ENCODE measurements at regions not wholly inside any gene's neighbourhood (a gene's known extent, or its start where the extent isn't known, plus 50 kb on each side); places are given as distances from the start of the nearest gene placed in this dataset.

DNA sequence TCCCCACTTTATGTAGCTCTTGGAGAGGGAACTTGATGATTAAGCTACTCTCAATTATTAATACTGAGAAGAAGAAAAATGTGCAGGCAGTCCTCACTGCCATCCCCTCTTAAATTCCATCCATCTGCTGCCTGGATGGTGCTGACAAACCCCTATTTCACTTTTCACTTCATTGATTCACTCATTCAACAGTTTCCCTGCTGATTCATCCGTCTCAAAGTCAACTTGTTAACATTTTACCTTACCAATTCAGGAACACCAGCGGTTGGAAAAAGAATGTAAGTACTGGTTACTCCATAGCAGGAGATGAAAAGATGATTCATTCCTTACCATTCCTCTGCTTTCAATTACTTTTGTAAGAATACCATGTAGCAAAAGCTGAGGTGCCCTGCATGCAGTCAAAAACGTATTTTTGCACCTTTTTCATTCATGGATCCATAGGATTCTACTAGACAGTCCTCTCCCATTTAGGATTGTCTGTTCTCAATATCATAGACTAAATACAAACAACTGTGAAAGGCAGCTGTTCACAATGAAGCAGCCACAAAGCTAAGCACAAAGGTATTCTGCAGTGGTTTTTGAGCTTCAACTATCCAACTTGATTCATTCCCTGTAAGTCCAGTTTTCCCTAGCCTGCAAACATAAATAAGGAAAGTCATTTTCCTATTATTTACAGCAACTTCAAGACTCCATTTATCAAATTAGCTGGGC is 262.0 kb downstream of the MREG start:
- Histone ChIP-seq H3K27me3 (peaks cover 57% of the 10 kb centered on the region), H3K4me3 (ENCODE audit: low read depth in 1 of 2, low read length in 1 of 2) (no peak overlapping the region), H3K36me3 (no peaks in the 10 kb centered on the region), H3K27ac (no peak overlapping the region), H3K9me3 (no peaks in the 10 kb centered on the region), H3K4me1 (ENCODE audit: control insufficient read depth in 1 of 2, insufficient read depth in 1 of 2, low read depth in 1 of 2, low read length in 1 of 2) (no peaks in the 10 kb centered on the region)
- TF ChIP-seq, protein P1, sequence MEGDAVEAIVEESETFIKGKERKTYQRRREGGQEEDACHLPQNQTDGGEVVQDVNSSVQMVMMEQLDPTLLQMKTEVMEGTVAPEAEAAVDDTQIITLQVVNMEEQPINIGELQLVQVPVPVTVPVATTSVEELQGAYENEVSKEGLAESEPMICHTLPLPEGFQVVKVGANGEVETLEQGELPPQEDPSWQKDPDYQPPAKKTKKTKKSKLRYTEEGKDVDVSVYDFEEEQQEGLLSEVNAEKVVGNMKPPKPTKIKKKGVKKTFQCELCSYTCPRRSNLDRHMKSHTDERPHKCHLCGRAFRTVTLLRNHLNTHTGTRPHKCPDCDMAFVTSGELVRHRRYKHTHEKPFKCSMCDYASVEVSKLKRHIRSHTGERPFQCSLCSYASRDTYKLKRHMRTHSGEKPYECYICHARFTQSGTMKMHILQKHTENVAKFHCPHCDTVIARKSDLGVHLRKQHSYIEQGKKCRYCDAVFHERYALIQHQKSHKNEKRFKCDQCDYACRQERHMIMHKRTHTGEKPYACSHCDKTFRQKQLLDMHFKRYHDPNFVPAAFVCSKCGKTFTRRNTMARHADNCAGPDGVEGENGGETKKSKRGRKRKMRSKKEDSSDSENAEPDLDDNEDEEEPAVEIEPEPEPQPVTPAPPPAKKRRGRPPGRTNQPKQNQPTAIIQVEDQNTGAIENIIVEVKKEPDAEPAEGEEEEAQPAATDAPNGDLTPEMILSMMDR (IDR thresholded peaks at IDR 0.05): no peak

DNA sequence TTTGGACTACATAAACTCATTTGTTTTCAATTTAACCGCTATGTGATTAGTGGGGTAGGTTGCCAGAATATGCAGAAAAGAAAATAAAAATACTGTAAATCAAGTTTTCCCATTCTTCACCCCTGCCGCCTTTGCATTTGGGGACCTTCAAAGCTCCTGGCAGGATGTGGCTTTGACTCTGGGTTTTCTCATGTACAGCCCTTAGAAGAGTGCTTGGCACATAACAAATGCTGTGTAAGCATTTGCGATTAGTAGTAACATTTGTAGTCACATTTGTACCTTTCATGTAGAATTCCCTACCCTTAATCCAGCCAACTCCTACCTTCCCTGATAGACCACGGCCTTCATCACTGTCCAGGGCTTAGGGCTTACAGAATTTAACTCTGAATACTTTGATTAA is 262.6 kb downstream of the MREG start:
- H3K9me3 ChIP-seq: no peaks in the 10 kb centered on the region
- no peak overlapping the region for H3K27ac ChIP-seq
- H3K27me3 ChIP-seq: peaks cover 61% of the 10 kb centered on the region
- no peaks in the 10 kb centered on the region for H3K36me3 ChIP-seq
- TF ChIP-seq, protein P1 (IDR thresholded peaks at IDR 0.05): no peak
- no peak overlapping the region for H3K4me3 ChIP-seq (ENCODE audit: low read depth in 1 of 2, low read length in 1 of 2)
- H3K4me1 ChIP-seq (ENCODE audit: control insufficient read depth in 1 of 2, insufficient read depth in 1 of 2, low read depth in 1 of 2, low read length in 1 of 2): no peaks in the 10 kb centered on the region

DNA sequence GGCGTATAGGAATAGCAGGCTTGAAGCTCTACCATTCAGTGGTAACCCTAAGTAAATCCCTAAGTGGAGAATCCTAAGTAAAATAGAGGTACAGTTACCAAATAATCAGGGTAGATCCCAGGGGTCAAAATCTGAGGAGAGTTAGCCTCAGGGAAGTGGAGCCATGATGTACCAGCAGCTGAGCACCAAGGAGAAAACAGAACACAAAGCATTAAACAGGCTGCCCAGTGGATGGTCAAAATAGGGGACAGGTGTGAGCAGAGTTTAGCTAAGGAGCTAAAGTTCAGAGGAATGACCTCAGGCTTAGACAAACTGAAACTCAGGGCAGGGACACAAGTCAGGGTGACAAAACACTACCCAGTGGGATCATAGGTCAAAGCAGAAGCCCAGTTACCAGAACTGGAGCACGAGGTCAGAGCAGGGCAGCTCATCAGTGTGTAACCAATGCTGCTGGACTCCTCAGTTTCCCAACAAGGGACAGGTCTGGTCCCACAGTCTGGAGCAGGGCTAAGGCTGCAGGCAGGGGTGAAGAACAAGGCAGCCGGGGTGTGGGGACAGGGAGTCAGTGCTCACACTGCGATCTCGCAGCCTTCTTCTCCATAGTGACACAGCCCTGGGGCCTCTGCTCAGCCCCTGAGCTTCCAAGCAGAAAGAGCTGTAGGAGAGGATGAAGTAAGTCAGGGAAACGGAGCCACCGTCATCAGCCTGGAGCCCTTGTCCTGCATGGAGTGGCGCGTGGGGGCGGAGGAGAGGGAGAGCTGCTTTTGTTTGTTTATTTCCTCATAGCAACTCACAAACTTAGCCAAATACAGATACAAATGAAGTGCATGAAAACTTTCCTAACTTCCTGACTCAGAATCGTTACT is 264.0 kb downstream of the MREG start:
- TF ChIP-seq, protein P1 (IDR thresholded peaks at IDR 0.05): no peak

DNA sequence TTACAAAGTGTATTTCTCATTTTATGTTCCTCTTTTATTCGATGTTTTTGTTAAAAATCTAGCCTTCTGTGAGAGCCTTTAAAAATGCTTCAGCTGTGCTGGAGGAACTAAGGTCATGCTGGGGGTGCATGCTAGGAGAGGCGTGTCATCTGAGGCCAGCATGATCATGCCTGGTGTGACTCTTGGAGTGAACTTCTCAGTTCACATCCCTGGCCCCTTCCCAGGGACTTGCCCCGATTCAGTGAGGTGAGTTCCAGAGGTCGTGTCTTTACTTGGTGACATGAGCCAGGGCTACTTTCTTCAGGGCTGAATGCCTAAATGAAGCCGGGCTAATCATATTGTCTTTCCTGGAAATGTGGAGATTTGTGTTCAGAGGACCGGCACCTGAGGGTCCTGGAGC is 264.9 kb downstream of the MREG start:
- no peaks in the 10 kb centered on the region for H3K36me3 ChIP-seq
- no peaks in the 10 kb centered on the region for H3K9me3 ChIP-seq
- no peak overlapping the region for H3K27ac ChIP-seq
- no peak overlapping the region for H3K4me3 ChIP-seq (ENCODE audit: low read depth in 1 of 2, low read length in 1 of 2)
- H3K4me1 ChIP-seq (ENCODE audit: control insufficient read depth in 1 of 2, insufficient read depth in 1 of 2, low read depth in 1 of 2, low read length in 1 of 2): no peaks in the 10 kb centered on the region
- TF ChIP-seq, protein P1 (IDR thresholded peaks at IDR 0.05): no peak
- H3K27me3 ChIP-seq: peaks cover 65% of the 10 kb centered on the region

More for the DNA sequence above, 264.0 kb downstream of the MREG start:
- Histone ChIP-seq H3K4me1 (ENCODE audit: control insufficient read depth in 1 of 2, insufficient read depth in 1 of 2, low read depth in 1 of 2, low read length in 1 of 2) (no peaks in the 10 kb centered on the region), H3K36me3 (no peaks in the 10 kb centered on the region), H3K4me3 (ENCODE audit: low read depth in 1 of 2, low read length in 1 of 2) (no peak overlapping the region), H3K27ac (no peak overlapping the region), H3K27me3 (peaks cover 72% of the 10 kb centered on the region), H3K9me3 (no peaks in the 10 kb centered on the region)

DNA sequence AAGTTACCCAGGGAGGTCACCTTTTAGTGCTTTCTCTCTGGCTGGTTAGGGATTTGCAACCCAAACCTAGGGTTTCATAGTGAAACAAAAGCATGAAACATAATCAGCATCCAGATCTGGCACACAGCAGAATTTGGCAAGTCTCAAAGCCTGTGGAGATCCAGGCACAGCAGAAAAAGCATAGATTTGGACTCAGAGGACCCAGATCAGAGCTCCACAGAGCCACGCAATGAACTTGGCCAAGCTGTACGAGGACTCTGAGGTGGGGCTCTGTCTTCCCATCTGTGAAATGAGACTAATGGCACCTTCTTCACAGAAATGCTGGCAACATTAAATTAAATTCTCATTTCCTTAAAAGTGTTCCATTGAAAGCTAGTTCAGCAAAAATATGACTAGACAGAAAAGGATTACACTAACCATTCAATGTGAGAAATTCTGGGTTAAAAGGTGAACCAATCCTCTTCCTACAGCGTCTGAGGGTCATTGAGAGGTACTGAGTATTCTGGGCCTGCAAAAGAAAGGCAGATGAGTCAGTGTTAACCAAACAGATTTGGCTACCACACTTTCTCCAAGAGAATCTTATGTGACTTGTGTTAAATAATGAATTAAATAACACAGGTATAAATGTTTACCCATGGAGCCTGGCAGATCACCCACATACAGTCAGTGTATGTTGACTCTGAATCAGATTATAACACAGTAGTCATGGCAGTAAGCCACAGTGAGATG is 266.3 kb downstream of the MREG start:
- Histone ChIP-seq H3K36me3 (no peaks in the 10 kb centered on the region), H3K4me3 (ENCODE audit: low read depth in 1 of 2, low read length in 1 of 2) (no peak overlapping the region), H3K27ac (no peak overlapping the region), H3K27me3 (peaks cover 65% of the 10 kb centered on the region), H3K4me1 (ENCODE audit: control insufficient read depth in 1 of 2, insufficient read depth in 1 of 2, low read depth in 1 of 2, low read length in 1 of 2) (no peaks in the 10 kb centered on the region), H3K9me3 (no peaks in the 10 kb centered on the region)
- TF ChIP-seq, protein P1 (IDR thresholded peaks at IDR 0.05): no peak
